NOMO-1 treated with DMSO at 0.1 percent for 48 hours (cell line): ENCODE measurements at regions not wholly inside any gene's neighbourhood (a gene's known extent, or its start where the extent isn't known, plus 50 kb on each side); places are given as distances from the start of the nearest gene placed in this dataset.

Source experiments
- DNase-seq: peaks from one replicate; lab custom pipeline; 2025; ENCODE audit not compliant: unreplicated experiment; lab: John Stamatoyannopoulos, UW

GRCh38 chrX:39645178-39645895 is 452.4 kb downstream of the BCOR start:
- peak; percentile 32 for DNase-seq

DNA sequence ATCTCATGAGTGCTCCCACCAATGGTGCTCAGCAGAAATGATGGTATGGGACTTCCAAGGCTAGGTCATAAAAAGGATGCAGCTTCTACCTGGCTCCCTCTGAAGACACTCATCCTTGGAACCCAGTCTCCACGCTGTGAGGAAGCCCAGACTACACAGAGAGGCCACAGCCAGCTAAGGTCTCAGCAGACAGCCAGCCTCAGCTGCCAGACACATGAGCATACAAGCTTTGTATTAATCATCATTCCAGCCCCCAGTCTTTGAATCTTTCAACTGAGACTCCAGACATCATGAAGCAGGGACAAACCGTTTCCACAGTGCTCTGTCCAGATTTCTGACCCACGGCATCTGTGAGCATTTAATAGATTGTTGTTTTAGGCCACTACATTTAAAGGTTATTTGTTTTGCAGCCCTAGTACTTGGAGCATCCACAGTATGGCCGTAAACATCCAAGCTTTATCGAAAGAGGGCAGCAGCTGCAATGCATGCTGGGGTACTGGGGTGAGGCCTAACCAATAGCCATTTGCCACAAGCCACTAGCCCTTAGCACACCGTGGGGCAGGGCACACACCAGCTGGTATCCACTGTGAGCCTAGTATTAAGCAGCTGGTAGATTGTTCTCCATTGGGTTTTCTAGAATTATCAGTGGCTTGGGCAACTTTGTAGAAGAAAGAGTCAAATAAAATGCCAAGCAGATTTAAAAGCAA is 449.1 kb downstream of the BCOR start:
- no peak for DNase-seq

DNA sequence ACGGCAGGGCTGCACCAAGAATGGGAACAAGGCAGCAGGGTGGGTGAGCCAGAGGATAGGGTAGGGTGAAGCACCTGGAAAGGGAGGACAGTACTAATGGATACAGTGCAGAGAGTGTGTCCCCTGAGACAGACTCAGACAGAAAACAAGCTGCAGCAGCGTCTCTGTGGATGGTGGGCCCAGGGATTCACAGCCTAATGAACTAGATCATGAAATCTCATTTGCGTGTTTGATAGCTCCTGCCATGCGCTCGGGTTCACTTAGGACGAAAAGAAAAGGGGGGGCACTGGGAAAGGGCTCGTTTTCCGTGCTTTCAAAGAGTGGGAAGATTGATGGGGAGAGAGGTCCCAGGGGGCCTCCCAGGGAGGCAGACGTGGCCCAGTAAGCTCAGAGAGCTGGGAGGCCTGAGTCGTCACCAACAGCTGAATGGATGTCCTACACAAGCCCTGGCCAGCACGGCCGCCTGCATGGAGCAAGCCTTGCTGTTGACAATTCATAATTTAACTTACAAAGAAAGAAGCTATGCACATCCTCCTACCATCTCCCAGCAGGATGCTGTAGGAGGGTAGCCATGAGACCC is 446.9 kb downstream of the BCOR start:
- DNase-seq: no peak

DNA sequence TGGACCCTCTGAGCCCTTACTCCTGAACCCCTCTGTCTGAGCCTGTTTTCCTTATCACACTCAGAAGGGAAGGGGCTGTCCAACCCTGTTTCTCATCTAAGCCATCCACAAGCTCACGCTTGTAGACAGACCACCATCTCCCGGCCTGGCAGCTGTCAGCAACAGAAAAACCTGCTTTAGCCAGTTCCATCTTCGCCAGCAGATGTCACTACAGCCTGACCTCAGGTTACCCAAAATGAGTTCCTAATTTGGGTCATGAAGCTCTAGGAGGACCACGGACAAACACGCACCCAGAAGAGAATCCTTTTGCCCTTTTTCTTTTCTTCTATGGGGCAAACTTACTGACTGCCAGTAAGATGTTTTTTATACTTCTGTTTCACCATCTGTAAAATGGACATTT is 445.4 kb downstream of the BCOR start:
- DNase-seq: peak; percentile 18

- no peak for DNase-seq
Measured at GRCh38 chrX:39653691-39654090, 444.1 kb downstream of the BCOR start.

GRCh38 chrX:39654183-39654925 is 443.4 kb downstream of the BCOR start:
- no peak for DNase-seq

DNA sequence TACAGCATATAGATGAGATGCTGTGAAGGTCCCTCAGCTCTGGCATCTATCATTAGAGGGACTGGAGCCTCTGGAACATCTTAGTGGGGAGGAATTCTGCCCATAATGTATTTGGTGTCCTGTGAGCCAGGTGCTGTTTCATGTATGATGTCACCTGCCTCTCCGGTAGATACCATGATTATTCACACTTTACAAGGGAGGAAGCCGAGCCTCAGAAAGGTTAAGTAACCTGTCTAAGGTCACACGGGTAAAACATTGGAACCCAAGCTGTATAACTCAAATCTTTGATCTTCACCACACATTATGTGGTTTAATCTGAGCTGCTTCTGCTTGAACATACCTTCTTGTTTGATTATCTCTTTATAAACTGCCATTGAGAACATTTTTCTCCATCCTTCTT is 442.8 kb downstream of the BCOR start:
- DNase-seq: no peak

GRCh38 chrX:39661116-39661907 is 436.4 kb downstream of the BCOR start:
- no peak for DNase-seq

DNA sequence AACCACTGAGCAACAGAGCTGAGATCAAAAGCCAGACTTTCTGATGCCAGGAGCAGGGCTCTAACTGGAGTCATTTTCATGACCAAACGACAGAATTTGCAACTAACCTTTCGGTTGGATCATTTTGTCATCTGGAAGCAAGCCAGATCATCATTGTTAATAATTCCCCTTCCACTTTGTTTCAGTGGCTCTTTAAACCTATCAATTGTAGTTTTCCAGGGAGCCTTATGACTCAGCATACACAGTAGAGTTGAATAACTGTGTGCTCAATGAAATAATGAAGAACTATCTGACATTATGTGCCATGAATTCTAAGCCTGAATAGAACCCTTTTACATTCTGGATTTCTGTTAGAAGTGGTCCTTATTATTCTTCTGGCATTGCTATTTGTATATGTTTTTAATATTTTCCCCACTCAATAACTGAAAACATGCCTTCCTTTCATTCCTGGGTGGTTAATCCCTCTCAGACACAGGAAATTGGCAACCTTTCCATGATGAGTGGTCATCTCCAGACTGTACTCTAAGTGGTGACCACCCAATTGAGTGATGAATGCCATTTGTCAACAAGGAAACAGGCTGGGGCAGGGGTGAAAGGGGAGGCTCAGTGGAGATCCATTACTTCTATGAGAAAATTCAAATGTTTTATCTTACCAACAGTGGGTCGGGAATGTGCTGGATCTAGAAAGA is 431.8 kb downstream of the BCOR start:
- no peak for DNase-seq

GRCh38 chrX:39667191-39667590 is 430.6 kb downstream of the BCOR start:
- no peak for DNase-seq

DNA sequence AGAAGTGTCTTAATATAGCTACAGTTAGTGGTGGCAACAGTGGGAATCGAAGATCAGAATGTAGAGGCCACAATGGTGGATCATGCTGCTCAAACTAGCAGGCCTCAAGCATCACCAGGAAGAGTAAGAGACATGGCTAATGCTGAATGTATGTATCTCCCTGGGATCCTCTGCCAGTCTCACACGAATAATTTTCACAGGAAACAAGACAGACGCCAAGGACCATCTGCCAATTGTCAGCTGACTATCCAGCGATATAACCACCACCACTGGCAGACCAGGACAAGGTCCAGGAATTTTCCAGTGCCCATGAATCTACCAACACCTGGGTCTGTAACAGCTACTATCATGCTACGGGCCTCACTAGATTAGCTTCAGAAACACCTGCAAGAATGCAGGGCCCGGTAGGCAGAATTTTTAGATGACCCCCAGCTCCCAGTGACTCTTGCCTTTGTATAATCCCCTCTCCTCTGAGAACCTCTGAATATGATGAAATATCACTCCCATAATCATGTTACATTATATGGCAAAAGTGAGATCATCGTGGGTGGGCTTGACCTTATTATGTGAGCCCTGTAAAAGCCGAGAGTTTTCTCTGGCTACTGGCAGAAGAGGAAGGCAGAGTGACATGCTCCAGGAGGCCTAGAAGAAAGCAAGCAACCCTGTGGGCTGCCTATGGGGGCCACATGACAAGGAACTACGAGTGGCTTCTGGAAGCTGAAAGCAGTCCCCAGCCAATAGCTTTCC is 429.8 kb downstream of the BCOR start:
- no peak for DNase-seq

DNA sequence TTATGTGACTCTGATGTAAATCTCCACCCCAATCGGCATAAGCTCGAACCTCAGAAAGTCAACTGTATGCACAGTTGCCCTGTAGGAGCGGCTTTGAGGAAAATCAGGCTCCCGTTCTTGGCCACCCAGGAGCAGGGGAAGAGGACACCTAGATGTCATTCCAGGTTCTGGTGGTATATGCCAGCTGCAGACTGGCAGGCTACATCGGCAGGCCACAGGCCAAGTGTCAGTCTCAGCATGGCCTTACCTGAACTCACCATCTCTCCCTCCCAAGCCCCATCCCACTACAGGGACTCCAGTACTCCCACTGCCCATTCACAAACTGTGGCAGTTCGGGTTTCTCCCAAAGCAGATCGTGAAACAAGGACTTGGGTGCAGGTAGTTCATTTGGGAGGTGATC is 428.1 kb downstream of the BCOR start:
- no peak for DNase-seq

GRCh38 chrX:39670281-39670680 is 427.5 kb downstream of the BCOR start:
- DNase-seq: no peak

DNA sequence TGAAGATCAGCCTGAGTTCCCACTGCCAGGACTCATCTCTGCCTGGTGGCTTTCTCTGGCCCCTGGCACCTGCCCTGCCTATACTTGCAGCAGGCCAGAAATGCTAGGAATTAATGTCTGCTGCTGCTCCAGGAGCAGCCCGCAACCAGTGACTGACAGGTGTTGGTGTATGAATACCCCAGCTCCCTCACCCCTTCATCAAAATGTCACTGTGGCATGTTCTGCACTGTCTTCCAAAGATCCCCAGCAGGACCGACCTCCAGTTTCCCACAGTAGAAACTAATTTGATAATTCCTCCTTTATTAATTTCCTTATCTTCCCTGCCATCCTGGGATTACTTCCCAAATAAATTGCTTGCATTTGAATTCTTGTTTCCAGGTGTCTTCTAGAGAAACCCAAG is 425.4 kb downstream of the BCOR start:
- DNase-seq: no peak

GRCh38 chrX:39674490-39675161 is 423.1 kb downstream of the BCOR start:
- DNase-seq: no peak

GRCh38 chrX:39675162-39675553 is 422.6 kb downstream of the BCOR start:
- no peak for DNase-seq

DNA sequence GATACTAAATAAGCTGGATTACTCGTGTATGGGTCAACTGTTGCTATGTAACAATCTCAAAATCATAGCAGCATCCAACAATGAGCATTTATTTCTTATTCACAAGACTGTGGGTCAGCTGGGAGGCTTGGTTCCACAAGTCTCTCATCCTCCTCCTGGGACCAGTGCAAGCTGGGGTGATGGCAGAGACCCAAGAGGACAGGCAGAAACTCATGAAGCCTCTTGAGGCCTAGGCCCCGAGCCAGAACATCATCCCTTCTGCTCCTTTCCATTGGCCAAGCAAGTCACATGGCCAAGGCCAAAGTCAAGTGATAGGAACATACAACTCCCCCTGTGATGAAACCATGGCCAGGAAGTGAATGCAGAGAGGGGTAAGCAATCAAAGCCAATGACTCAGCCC is 422.1 kb downstream of the BCOR start:
- DNase-seq: no peak

GRCh38 chrX:39676434-39676833 is 421.3 kb downstream of the BCOR start:
- DNase-seq: no peak

GRCh38 chrX:39677585-39677977 is 420.2 kb downstream of the BCOR start:
- no peak for DNase-seq
